NT2/D1 (cell line): ENCODE measurements at regions not wholly inside any gene's neighbourhood (a gene's known extent, or its start where the extent isn't known, plus 50 kb on each side); places are given as distances from the start of the nearest gene placed in this dataset.

Experiments
- SUZ12 ChIP-seq: IDR thresholded peaks from 2 replicates; pipeline ENCODE4 v1.6.1; 2011; ENCODE audit not compliant: insufficient read length, insufficient read depth; ENCODE audit errors: extremely low read depth
- YY1 ChIP-seq: IDR thresholded peaks from 2 replicates; pipeline ENCODE4 v1.6.1; 2011; ENCODE audit not compliant: insufficient read length, insufficient read depth
- ZNF274 ChIP-seq: IDR thresholded peaks from 2 replicates; pipeline ENCODE4 v1.6.1; 2011; ENCODE audit warnings: mild to moderate bottlenecking, low read depth, low read length

DNA sequence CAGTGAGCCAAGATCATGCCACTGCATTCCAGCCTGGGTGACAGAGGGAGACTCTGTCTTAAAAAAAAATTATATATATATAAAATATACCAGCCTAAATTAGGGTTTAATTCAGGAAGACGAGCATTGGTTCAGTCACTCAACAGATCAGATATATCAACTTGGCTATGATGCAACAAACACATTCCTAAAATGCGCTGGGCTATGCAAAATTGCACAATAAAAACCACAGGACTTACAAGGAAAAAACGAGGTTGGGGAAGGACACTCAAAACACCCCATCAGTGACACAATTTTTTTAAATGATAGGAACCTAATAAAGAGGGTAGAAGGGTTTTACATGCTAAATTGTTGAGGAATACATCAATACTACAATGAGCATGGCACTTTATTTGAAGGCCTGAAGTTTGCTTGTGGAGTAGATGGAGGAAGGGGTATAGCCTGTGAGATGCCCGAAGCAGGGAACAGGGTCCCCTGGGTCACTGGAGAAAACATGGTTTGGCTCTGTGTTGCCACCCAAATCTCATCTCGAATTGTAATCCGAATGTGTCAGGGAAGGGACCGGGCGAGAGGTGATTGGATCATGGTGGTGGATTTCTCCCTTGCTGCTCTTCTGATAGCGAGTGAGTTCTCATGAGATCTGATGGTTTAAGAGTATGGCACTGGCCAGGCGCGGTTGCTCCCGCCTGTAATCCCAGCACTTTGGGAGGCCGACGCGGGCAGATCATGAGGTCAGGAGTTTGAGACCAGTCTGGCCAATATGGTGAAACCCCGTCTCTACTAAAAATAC is 71.2 kb downstream of the TNFAIP2 start:
- no peak for TF ChIP-seq YY1
- no peak for TF ChIP-seq SUZ12
- no peak for TF ChIP-seq ZNF274
